OCI-LY1 (cell line): ENCODE measurements at regions not wholly inside any gene's neighbourhood (a gene's known extent, or its start where the extent isn't known, plus 50 kb on each side); places are given as distances from the start of the nearest gene placed in this dataset.

Source experiments
- H2AFZ ChIP-seq: fragments of 200-600 bp; sonication (generic), shearing (Covaris generic); 2 replicates; pipeline ENCODE4 v1.6.0; 2014; ENCODE audit warnings: antibody characterized with exemption, mild to moderate bottlenecking, low read length
- H3F3A ChIP-seq: fragments of 200-600 bp; sonication (generic), shearing (Covaris generic); 2 replicates; pipeline ENCODE4 v1.6.0; 2014; ENCODE audit warnings: mild to moderate bottlenecking, antibody characterized with exemption, low read length, moderate library complexity; ENCODE audit not compliant: insufficient read depth
- H3K27ac ChIP-seq: fragments of 200-600 bp; sonication (generic); 2 replicates; pipeline ENCODE4 v1.5.1; 2014; ENCODE audit warnings: low read length, mixed run types, mild to moderate bottlenecking, low read depth; ENCODE audit not compliant: poor library complexity, severe bottlenecking
- H3K27me3 ChIP-seq: fragments of 200-600 bp; sonication (generic); 2 replicates; pipeline ENCODE4 v1.6.0; 2014; ENCODE audit warnings: antibody characterized with exemption, mild to moderate bottlenecking, low read length, moderate library complexity; ENCODE audit not compliant: insufficient read depth
- H3K36me3 ChIP-seq: fragments of 200-600 bp; sonication (generic); 2 replicates; pipeline ENCODE4 v1.6.1; 2014; ENCODE audit warnings: mild to moderate bottlenecking, antibody characterized with exemption, low read length, moderate library complexity, mixed read lengths; ENCODE audit not compliant: insufficient read depth
- H3K4me1 ChIP-seq: fragments of 200-600 bp; sonication (generic); 2 replicates; pipeline ENCODE4 v1.5.1; 2014; ENCODE audit warnings: mild to moderate bottlenecking, low read length, moderate library complexity; ENCODE audit not compliant: insufficient read depth, severe bottlenecking
- H3K4me2 ChIP-seq: fragments of 200-600 bp; sonication (generic), shearing (Covaris generic); 2 replicates; pipeline ENCODE4 v1.6.1; 2014; ENCODE audit warnings: low read length
- H3K4me3 ChIP-seq: fragments of 200-600 bp; sonication (generic); 2 replicates; pipeline ENCODE4 v1.5.1; 2014; ENCODE audit warnings: low read length, low read depth, mild to moderate bottlenecking, mixed read lengths; ENCODE audit not compliant: poor library complexity, severe bottlenecking
- H3K79me2 ChIP-seq: fragments of 200-600 bp; shearing (Covaris generic); 2 replicates; pipeline ENCODE4 v1.6.1; 2016; ENCODE audit warnings: mixed run types, low read length, mixed read lengths; ENCODE audit not compliant: insufficient read depth
- H3K9ac ChIP-seq: fragments of 200-600 bp; sonication (generic), shearing (Covaris generic); 2 replicates; pipeline ENCODE4 v1.6.1; 2014; ENCODE audit warnings: mild to moderate bottlenecking, low read length, mixed read lengths
- H3K9me2 ChIP-seq: fragments of 200-600 bp; sonication (generic), shearing (Covaris generic); 2 replicates; pipeline ENCODE4 v1.6.1; 2014; ENCODE audit warnings: low read depth, mild to moderate bottlenecking, low read length, mixed read lengths
- H3K9me3 ChIP-seq: fragments of 200-600 bp; shearing (Covaris generic); 2 replicates; pipeline ENCODE4 v1.6.1; 2014; ENCODE audit warnings: low read length, mixed read lengths
- H4K20me1 ChIP-seq: fragments of 200-600 bp; sonication (generic), shearing (Covaris generic); 2 replicates; pipeline ENCODE4 v1.6.0; 2016; ENCODE audit warnings: mild to moderate bottlenecking, low read length; ENCODE audit not compliant: insufficient read depth
- EZH2 ChIP-seq: fragments of 200-600 bp; sonication (generic), shearing (Covaris generic); IDR thresholded peaks from 2 replicates; pipeline ENCODE4 v1.8.0; 2017; ENCODE audit warnings: borderline replicate concordance, mixed run types, mild to moderate bottlenecking, antibody characterized with exemption, low read length, moderate library complexity, mixed read lengths
- TF ChIP-seq, protein P1 (sequence below): fragments of 200-600 bp; sonication (generic), shearing (Covaris generic); IDR thresholded peaks from 2 replicates; pipeline ENCODE4 v1.5.1; 2017; ENCODE audit warnings: mild to moderate bottlenecking, antibody characterized with exemption, low read length, moderate library complexity, mixed read lengths

DNA sequence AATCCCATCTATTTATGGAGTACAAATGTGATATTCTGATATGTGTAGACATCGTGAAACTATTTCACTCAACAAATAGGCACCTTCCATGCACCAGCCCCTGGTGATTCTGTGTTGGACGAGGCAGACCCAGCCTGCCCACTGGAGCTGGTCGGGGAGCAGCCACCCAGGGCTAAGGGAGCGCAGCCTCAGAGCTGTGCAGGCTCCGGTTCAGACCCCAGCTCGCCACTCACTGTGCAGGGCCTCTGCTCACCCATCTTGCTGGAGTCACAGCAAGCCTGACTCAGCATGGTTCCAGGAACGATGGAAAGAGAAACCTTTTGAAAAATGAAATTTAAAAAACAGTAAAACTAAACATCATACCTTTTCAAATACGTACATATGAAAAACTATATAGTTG, 52.3 kb upstream of the BCL11B start:
- H3K9me3 ChIP-seq = no peaks in the 10 kb centered on the region
- H3K79me2 ChIP-seq = no peaks in the 10 kb centered on the region
- H3K27ac ChIP-seq = no peak overlapping the region
- H3K27me3 ChIP-seq = no peaks in the 10 kb centered on the region
- H3K4me1 ChIP-seq = no peaks in the 10 kb centered on the region
- no peak overlapping the region for H3K4me2 ChIP-seq
- no peak overlapping the region for H3K9ac ChIP-seq
- no peaks in the 10 kb centered on the region for H3K36me3 ChIP-seq
- H4K20me1 ChIP-seq = no peaks in the 10 kb centered on the region
- H3K9me2 ChIP-seq = no peaks in the 10 kb centered on the region
- no peaks in the 10 kb centered on the region for H3F3A ChIP-seq
- H2AFZ ChIP-seq = no peak overlapping the region
- no peak overlapping the region for H3K4me3 ChIP-seq
- TF ChIP-seq EZH2 = no peak
- TF ChIP-seq, protein P1, sequence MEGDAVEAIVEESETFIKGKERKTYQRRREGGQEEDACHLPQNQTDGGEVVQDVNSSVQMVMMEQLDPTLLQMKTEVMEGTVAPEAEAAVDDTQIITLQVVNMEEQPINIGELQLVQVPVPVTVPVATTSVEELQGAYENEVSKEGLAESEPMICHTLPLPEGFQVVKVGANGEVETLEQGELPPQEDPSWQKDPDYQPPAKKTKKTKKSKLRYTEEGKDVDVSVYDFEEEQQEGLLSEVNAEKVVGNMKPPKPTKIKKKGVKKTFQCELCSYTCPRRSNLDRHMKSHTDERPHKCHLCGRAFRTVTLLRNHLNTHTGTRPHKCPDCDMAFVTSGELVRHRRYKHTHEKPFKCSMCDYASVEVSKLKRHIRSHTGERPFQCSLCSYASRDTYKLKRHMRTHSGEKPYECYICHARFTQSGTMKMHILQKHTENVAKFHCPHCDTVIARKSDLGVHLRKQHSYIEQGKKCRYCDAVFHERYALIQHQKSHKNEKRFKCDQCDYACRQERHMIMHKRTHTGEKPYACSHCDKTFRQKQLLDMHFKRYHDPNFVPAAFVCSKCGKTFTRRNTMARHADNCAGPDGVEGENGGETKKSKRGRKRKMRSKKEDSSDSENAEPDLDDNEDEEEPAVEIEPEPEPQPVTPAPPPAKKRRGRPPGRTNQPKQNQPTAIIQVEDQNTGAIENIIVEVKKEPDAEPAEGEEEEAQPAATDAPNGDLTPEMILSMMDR = no peak

DNA sequence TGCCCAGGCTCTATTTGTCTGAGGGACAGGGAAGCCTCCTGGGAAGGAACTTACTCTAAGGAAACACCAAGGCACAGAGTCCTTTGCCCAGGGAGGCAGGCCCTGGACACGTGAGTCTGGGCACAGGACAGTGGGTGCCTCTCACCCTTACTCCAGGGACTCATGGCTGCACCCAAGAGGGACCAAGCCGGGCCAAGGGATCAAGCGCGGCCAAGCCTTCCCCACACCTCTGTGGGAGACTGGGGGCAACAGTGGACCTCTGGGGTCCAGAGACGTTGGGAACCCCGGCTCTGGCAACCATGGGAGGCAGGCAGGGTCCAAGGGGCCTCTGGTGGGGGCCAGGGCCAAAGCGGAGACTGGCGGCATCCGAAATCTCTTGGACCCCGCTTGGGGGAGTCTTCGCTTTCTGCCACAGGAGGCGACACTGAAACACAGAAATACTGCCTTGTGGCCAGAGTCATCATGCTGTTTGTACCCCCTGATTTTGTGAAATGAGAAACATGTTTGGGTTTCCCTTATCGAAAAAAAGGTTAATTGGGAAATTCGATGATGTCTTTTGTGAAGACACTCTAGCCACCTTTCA, 51.7 kb upstream of the BCL11B start:
- Histone ChIP-seq H3K4me1 (no peaks in the 10 kb centered on the region), H3K9me3 (no peaks in the 10 kb centered on the region), H3F3A (no peaks in the 10 kb centered on the region), H4K20me1 (no peaks in the 10 kb centered on the region), H3K9me2 (no peaks in the 10 kb centered on the region), H3K27ac (no peak overlapping the region), H3K79me2 (no peaks in the 10 kb centered on the region), H3K4me2 (no peak overlapping the region), H3K4me3 (no peak overlapping the region), H2AFZ (no peak overlapping the region), H3K27me3 (no peaks in the 10 kb centered on the region), H3K36me3 (no peaks in the 10 kb centered on the region), H3K9ac (no peak overlapping the region)
- TF ChIP-seq EZH2 = no peak
- TF ChIP-seq, protein P1 = no peak

DNA sequence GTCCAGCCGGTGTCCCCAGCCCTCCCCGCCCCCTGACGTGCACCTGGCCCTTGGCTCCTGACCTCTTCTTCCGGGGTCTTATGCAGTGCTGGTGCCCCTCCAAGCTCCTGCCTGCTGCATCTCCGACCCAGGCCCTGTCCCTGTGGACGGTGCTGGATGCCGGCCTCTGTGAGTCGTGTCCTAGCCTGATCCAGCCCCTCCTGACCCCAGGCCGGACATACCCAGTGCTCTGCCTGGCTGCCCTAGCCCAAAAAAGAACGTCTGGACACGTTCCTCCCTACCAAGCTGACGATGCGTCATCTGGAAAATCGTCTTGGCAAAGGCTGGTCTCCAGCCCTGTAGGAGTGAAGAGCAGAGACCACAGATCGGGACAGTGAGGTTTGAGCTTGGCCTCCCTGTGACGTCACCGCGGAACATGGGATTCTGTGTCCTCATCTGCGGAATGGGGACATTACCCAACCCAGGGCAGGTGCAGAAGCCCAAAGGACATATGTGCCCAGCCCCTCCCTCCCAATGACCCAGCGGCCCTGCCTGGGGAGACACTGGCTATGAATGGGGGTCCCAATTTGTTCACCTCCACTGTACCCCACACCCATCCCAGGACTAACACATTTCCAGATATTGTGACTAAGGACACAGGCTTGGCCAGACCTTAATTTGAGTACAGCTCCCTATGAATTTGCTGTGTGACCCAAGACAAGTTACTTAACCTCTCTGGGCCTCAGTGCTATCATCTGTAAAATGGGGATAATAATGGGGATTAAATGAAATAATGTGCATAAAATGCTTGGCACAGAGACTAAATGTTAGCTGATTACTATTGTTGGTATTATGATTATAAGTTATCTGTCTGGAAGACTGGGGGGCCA, 51.0 kb upstream of the BCL11B start:
- no peaks in the 10 kb centered on the region for H3K9me2 ChIP-seq
- H3K79me2 ChIP-seq = no peaks in the 10 kb centered on the region
- H3K36me3 ChIP-seq = no peaks in the 10 kb centered on the region
- TF ChIP-seq EZH2 = no peak
- TF ChIP-seq, protein P1 = no peak
- H4K20me1 ChIP-seq = no peaks in the 10 kb centered on the region
- no peak overlapping the region for H2AFZ ChIP-seq
- no peaks in the 10 kb centered on the region for H3F3A ChIP-seq
- no peaks in the 10 kb centered on the region for H3K27me3 ChIP-seq
- H3K4me3 ChIP-seq = no peak overlapping the region
- H3K4me1 ChIP-seq = no peaks in the 10 kb centered on the region
- no peak overlapping the region for H3K9ac ChIP-seq
- no peaks in the 10 kb centered on the region for H3K9me3 ChIP-seq
- no peak overlapping the region for H3K4me2 ChIP-seq
- H3K27ac ChIP-seq = no peak overlapping the region
